Right cardiac atrium (tissue), 5 donors: ENCODE measurements at regions not wholly inside any gene's neighbourhood (a gene's known extent, or its start where the extent isn't known, plus 50 kb on each side); places are given as distances from the start of the nearest gene placed in this dataset.
"Not testable (repeated sequence)": the region's sequence is repeated elsewhere in the genome, so short reads cannot be mapped to it uniquely, and the experiment has no call there.

Experiments
- ATAC-seq, 2 donors: fragments of 200-7000 bp; cut with Tn5 transposase; one replicate each; pipeline versions ENCODE4 v1.8.0 to v1.9.1; 2020; ENCODE audit warnings: moderate library complexity in 2 of 2, mild to moderate bottlenecking in 1 of 2
- DNase-seq, 3 donors: peaks; one replicate each; pipeline ENCODE4 v3.0.0-alpha.2; 2020
- H3K27ac ChIP-seq: one replicate; pipeline ENCODE4 v1.5.1; 2013; ENCODE audit warnings: mild to moderate bottlenecking, low read length, control low read depth, moderate library complexity
- H3K27me3 ChIP-seq: one replicate; pipeline ENCODE4 v1.6.1; 2013; ENCODE audit not compliant: control insufficient read depth, insufficient read depth
- H3K4me1 ChIP-seq: one replicate; pipeline ENCODE4 v1.6.1; 2013; ENCODE audit warnings: low read length; ENCODE audit not compliant: control insufficient read depth, insufficient read depth
- H3K4me3 ChIP-seq: one replicate; pipeline ENCODE4 v1.5.1; 2013; ENCODE audit warnings: low read length, control low read depth
- H3K9me3 ChIP-seq: one replicate; pipeline ENCODE4 v1.6.1; 2013; ENCODE audit warnings: low read length; ENCODE audit not compliant: control insufficient read depth
- WGBS: extraction: QIAGEN DNeasy Blood & Tissue Kit; methylation state at CpG from one replicate; pipeline ENCODE4 v1.1.7; 2013; 5-methylcytosine and 5-hydroxymethylcytosine counted together
- intact Hi-C, 4 donors: fragments of 100-400 bp; cut with DNase I; formaldehyde crosslinking; loops; one replicate each; pipeline versions ENCODE4 v1.11.0 to v1.14.0; 2022 to 2023
- donor health status: healthy with polysubstance abuse.
- donor health status: DM: no; HTN: yes; CAD: no.
- donor health status: DM: no; HTN: no; CAD: no.
- donor health status: DM: no; HTN: yes; CAD: no; lungs with severe emphysema.
- donor health status: DM: yes; HTN: yes; CAD: no.

GRCh38 chr5:35561396-35561795 lies 56.3 kb upstream of the SPEF2 start:
- no peak for ATAC-seq
- Histone ChIP-seq H3K4me3 (no peak overlapping the region), H3K27me3 (no peaks in the 10 kb centered on the region), H3K9me3 (no peaks in the 10 kb centered on the region), H3K27ac (no peak overlapping the region), H3K4me1 (no peaks in the 10 kb centered on the region)
- no peak for DNase-seq
- intact Hi-C loops = no loop called here

GRCh38 chr5:35557748-35558147 lies 59.9 kb upstream of the SPEF2 start:
- peaks cover 2% of the 10 kb centered on the region for H3K9me3 ChIP-seq
- DNase-seq (no peak), ATAC-seq (no peak)
- no peaks in the 10 kb centered on the region for H3K27me3 ChIP-seq
- no peaks in the 10 kb centered on the region for H3K4me1 ChIP-seq
- 55% methylated on average over 1 of the region's 1 CpG for WGBS
- H3K27ac ChIP-seq = no peak overlapping the region
- intact Hi-C loops = no loop called here
- no peak overlapping the region for H3K4me3 ChIP-seq

- Histone ChIP-seq H3K9me3 (peaks cover 2% of the 10 kb centered on the region), H3K27me3 (no peaks in the 10 kb centered on the region), H3K4me1 (no peaks in the 10 kb centered on the region), H3K4me3 (no peak overlapping the region), H3K27ac (no peak overlapping the region)
- intact Hi-C loops = no loop called here
- ATAC-seq (no peak), DNase-seq (no peak)
- WGBS = 80% methylated on average over 2 of the region's 2 CpGs
These were observed 60.5 kb upstream of the SPEF2 start for GRCh38 chr5:35557199-35557598.

- H3K27me3 ChIP-seq = no peaks in the 10 kb centered on the region
- no peak overlapping the region for H3K4me3 ChIP-seq
- ATAC-seq = no peak
- DNase-seq = no peak
- H3K27ac ChIP-seq = no peak overlapping the region
- no peaks in the 10 kb centered on the region for H3K4me1 ChIP-seq
- peaks cover 2% of the 10 kb centered on the region for H3K9me3 ChIP-seq
- WGBS = 46% methylated on average over 3 of the region's 3 CpGs
- intact Hi-C loops = no loop called here
These were observed 63.6 kb upstream of the SPEF2 start for GRCh38 chr5:35554016-35554415.

- Histone ChIP-seq H3K4me3 (no peak overlapping the region), H3K27ac (no peak overlapping the region), H3K9me3 (peaks cover 2% of the 10 kb centered on the region), H3K27me3 (no peaks in the 10 kb centered on the region), H3K4me1 (no peaks in the 10 kb centered on the region)
- 82% methylated on average over 4 of the region's 4 CpGs for WGBS
- intact Hi-C loops = no loop called here
- DNase-seq = no peak
- no peak for ATAC-seq
These were observed 72.5 kb upstream of the SPEF2 start for GRCh38 chr5:35545190-35545589.

- 82% methylated on average over 1 of the region's 1 CpG for WGBS
- Histone ChIP-seq H3K27ac (no peak overlapping the region), H3K27me3 (no peaks in the 10 kb centered on the region), H3K4me1 (no peaks in the 10 kb centered on the region), H3K9me3 (peaks cover 2% of the 10 kb centered on the region), H3K4me3 (no peak overlapping the region)
- DNase-seq = no peak
- intact Hi-C loops = no loop called here
- ATAC-seq = no peak
These were observed 74.3 kb upstream of the SPEF2 start for GRCh38 chr5:35543408-35543807.

GRCh38 chr5:35540002-35540401 lies 77.7 kb upstream of the SPEF2 start:
- 46% methylated on average over 3 of the region's 3 CpGs for WGBS
- Histone ChIP-seq H3K4me1 (no peaks in the 10 kb centered on the region), H3K27me3 (no peaks in the 10 kb centered on the region), H3K4me3 (no peak overlapping the region), H3K27ac (no peak overlapping the region), H3K9me3 (peaks cover 2% of the 10 kb centered on the region)
- intact Hi-C loops = no loop called here
- ATAC-seq (no peak), DNase-seq (no peak)

- WGBS = 67% methylated on average over 7 of the region's 7 CpGs
- Histone ChIP-seq H3K4me1 (no peaks in the 10 kb centered on the region), H3K27ac (no peak overlapping the region), H3K9me3 (peaks cover 2% of the 10 kb centered on the region), H3K27me3 (no peaks in the 10 kb centered on the region), H3K4me3 (no peak overlapping the region)
- no peak for DNase-seq
- no peak for ATAC-seq
- intact Hi-C loops = no loop called here
These were observed 79.3 kb upstream of the SPEF2 start for GRCh38 chr5:35538198-35538931.

- WGBS = 90% methylated on average over 3 of the region's 3 CpGs
- DNase-seq (no peak), ATAC-seq (no peak)
- Histone ChIP-seq H3K4me3 (no peak overlapping the region), H3K9me3 (peaks cover 2% of the 10 kb centered on the region), H3K27me3 (no peaks in the 10 kb centered on the region), H3K4me1 (no peaks in the 10 kb centered on the region), H3K27ac (no peak overlapping the region)
- intact Hi-C loops = no loop called here
These were observed 84.5 kb upstream of the SPEF2 start for GRCh38 chr5:35533156-35533555.

- H3K27ac ChIP-seq, H3K9me3 ChIP-seq, ATAC-seq, H3K4me3 ChIP-seq, intact Hi-C loops, DNase-seq, H3K27me3 ChIP-seq, H3K4me1 ChIP-seq: not testable (repeated sequence)
- WGBS = 92% methylated on average over 29 of the region's 29 CpGs
These were observed 86.1 kb upstream of the SPEF2 start for GRCh38 chr5:35531553-35531952.

- intact Hi-C loops = no loop called here
- ATAC-seq (no peak), DNase-seq (no peak)
- Histone ChIP-seq H3K27me3 (no peaks in the 10 kb centered on the region), H3K4me3 (no peak overlapping the region), H3K27ac (no peak overlapping the region), H3K4me1 (no peaks in the 10 kb centered on the region), H3K9me3 (peaks cover 2% of the 10 kb centered on the region)
- 87% methylated on average over 1 of the region's 1 CpG for WGBS
These were observed 99.6 kb upstream of the SPEF2 start for GRCh38 chr5:35518104-35518503.

GRCh38 chr5:35516271-35516670 lies 101.4 kb upstream of the SPEF2 start:
- no peak overlapping the region for H3K4me3 ChIP-seq
- H3K27me3 ChIP-seq = no peaks in the 10 kb centered on the region
- 30% methylated on average over 1 of the region's 1 CpG for WGBS
- peaks cover 2% of the 10 kb centered on the region for H3K9me3 ChIP-seq
- H3K4me1 ChIP-seq = no peaks in the 10 kb centered on the region
- intact Hi-C loops = no loop called here
- no peak overlapping the region for H3K27ac ChIP-seq
- DNase-seq (no peak), ATAC-seq (no peak)
